GM19238 (cell line): ENCODE measurements at regions not wholly inside any gene's neighbourhood (a gene's known extent, or its start where the extent isn't known, plus 50 kb on each side); places are given as distances from the start of the nearest gene placed in this dataset.

Experiments used
- DNase-seq: peaks from one replicate; pipeline ENCODE4 v3.0.0; 2011; ENCODE audit warnings: low spot score; ENCODE audit not compliant: insufficient read length

- DNase-seq: no peak
These were observed 980.6 kb upstream of the EYS start for GRCh38 chr6:66687611-66688140.

GRCh38 chr6:66675906-66676305, 968.9 kb upstream of the EYS start:
- DNase-seq: no peak

GRCh38 chr6:66664112-66664511, 957.1 kb upstream of the EYS start:
- DNase-seq: no peak

DNA sequence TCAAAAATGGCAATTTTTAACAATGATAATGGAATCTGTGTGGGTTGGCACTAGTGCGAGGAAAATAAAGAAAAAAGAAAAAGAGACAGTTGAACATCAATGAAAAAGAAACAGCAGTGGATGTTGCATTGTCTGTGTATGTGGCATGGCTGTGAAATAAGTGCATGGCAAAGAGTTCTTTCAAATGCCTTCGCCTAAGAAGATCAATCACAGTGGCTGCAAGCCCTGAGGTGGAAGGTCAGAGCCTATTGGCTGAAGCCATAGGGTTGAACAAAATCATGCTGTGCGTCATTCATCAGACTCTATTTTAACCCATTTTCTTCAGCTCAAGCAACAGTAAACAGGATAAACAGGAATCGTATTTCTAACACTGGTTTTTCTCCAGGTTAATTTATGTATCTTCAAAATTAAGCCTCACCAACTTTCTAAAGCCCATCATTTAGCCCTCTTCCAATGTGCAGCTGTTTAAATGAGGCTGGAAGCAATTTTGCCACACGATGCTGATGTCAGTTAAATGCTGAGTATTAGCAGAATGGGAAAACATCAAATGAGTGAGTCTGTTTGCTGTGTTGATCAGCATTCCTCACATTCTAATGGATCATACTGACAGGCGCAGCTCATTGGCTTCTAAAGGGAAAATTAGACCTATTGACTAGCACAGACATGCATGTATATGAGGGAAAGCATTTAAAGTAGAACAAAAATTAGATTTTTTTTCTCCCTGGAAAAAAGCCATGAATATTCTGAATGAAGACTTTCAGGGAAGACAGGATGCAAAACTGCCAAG, 955.9 kb upstream of the EYS start:
- no peak for DNase-seq

DNA sequence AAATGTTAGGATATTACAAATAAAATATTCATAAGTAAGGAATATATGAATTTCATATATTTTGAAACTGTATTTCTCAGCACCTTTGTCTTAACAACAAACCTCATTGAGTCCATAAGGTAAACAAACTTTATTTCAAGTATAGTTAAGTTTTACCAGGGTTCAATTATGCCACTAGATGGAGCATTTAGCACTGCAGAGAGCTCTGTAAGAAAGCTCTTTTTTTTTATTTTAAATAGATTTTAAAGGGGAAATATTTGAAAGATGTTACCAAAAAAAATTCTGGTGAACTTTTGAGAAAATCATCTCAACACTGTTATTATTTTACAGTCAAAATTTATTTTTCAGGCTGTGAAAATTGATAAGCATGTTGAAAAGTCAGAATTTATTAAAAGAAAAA, 955.2 kb upstream of the EYS start:
- no peak for DNase-seq

GRCh38 chr6:66655420-66655819, 948.4 kb upstream of the EYS start:
- DNase-seq: no peak

- no peak for DNase-seq
These were observed 931.5 kb upstream of the EYS start for GRCh38 chr6:66638518-66638917.

DNA sequence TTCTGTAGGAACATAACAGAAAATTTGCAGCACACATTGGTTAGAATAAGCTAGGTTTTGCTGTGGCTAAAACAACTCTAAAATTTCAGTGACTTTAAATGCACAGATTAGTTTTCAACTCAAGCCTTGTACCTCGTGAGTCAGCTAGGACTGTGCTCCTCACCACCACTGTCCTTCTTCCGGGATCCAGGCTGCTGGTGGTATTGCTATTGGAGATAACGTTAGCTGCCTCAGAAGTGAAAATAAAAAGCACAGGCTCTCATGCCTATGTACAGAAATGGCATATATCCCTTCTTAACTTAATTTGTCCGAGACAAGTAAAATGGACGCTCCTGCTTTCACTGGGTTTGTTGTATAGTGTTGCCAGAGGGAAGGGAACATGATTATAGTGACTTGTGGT, 931.1 kb upstream of the EYS start:
- no peak for DNase-seq

DNA sequence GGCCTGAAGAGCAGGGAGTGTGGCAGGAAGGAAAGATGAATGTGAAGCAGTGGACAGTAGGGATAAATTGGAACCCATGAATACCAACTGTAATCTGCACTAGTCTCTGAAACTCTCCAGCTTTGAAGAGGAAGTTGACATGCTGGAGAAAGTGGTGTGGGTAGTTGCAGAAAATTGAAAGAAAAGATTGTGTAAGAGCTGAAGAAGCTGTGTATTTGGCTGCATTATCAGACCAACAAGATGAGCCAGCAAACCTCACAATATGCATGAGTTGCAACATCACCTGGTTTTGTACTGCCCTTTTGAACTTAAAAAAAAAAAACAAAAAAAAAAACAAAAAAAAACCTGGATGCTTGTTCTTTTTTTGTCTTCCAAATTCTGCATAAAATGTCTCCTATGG, 921.9 kb upstream of the EYS start:
- no peak for DNase-seq

- DNase-seq: no peak
These were observed 916.0 kb upstream of the EYS start for GRCh38 chr6:66623050-66623449.

DNA sequence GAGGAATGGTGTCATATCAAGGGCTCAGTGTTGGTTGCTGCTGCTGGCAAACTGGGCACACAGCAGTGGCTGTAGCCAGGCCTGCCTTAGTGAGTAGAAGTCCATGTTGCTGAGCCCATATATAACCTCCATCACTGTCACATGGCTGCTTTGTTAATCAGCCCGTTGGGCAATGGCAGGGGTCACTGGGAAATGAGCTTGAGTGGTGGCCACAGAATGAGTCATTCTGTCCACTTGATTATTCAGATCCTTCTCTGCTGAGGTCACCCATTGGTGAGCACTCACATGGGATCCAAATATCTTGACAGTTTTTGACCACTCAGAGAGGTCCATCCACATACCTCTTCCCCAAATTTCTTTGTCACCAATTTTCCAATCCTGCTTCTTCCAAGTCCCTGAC, 898.9 kb upstream of the EYS start:
- no peak for DNase-seq

- DNase-seq: no peak
These were observed 898.0 kb upstream of the EYS start for GRCh38 chr6:66605011-66605410.

- DNase-seq: no peak
These were observed 892.5 kb upstream of the EYS start for GRCh38 chr6:66599541-66599940.

DNA sequence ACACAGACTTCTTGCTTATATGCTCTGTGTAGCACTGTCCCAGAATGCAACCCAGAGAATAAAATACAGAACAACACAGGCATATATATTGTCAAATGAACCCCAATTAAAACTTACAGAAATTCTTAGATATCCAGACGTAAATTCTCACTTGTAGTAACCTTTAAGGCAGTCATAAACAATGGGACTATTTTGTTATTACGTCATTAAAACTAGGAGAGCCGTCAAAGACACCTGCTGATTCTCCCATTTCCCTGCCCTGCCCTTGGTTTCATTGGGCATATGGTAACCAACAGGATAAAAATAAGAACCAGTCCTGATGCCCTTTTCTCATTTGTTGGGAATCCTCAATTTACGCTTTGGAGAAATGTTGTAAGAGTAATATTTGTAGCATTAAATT, 871.3 kb upstream of the EYS start:
- DNase-seq: no peak

DNA sequence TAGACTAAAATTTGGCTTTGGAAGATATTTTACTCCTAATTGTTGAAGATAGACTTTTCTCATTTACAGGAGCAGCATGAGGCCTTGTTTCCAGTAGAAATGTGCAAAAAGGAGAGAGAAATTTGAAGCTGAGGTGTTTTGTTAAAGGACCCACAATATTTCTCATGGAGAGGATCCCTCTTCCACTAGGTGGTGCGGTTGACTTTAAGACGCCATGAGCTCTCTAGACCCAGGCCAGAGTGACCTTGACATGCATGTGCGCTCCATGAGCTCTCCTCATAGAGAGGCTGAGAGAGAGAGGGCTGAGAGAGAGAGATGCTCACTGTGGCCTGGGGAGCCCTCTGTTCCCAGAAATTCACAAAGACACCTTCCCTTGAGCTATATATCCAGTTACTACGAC, 861.2 kb upstream of the EYS start:
- no peak for DNase-seq

DNA sequence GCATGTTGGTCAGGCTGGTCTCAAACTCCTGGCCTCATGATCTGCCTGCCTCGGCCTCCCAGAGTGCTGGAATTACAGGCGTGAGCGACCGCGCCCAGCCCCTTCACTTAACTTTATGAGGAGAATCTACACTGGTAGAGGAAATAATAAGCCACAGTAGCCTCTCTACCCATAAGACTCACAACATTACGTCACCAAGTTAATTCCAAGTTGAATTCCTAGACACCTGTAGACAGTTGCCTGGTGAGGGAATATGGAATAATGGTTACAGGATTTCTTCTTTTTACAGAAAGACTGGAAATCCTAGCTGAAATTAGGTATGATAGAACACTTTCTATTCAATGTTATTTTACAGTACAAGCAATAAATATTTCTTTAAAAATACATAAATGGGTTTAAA, 854.5 kb upstream of the EYS start:
- DNase-seq: no peak

DNA sequence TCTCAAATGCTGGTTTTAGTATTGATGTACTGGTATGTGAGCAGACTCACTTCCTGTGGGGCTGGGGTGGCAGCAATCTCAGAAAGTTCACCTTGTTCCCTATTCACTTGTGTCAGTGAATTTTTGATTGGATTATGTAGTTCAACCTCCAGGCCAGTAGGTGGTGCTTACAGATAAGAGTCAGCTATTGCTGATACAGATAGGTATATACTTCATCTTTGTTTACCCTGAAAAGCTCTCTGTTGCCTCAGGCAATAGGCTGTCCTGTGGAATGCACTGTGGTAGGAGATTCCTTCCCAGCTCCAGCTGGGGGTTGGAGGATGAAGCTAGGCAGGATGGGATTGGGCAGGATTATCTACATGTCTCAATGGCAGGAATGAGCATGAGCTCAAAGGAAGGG, 851.2 kb upstream of the EYS start:
- DNase-seq: no peak

- DNase-seq: no peak
These were observed 849.9 kb upstream of the EYS start for GRCh38 chr6:66556936-66557335.

GRCh38 chr6:66555082-66555481, 848.1 kb upstream of the EYS start:
- DNase-seq: no peak

GRCh38 chr6:66553441-66553840, 846.4 kb upstream of the EYS start:
- no peak for DNase-seq

DNA sequence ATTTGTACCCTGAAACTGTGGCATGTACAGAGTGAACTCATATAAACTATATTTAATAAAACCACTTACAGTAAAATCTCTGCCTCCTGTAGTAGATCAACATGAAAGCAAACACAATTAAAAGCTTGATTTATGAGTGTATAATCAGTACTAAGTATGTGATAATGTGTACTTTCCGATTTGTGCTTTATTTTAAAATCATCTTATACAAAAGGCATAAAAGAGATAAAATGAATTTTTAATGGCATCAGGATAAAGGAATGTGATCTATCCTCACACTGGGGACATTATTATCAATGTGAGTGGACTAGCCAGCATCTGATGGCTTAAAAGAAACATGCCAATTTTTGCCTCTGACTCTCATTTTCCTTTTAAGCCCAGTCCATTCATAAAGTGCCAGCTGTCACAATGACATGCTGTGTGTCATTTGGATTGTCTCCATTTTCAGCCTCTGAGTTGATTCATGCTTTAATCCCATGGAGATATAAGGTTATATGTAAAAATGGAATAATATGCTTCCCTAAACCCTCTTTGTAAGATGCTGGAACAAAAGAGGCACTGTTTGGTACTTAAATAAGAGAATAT, 831.6 kb upstream of the EYS start:
- DNase-seq: no peak

DNA sequence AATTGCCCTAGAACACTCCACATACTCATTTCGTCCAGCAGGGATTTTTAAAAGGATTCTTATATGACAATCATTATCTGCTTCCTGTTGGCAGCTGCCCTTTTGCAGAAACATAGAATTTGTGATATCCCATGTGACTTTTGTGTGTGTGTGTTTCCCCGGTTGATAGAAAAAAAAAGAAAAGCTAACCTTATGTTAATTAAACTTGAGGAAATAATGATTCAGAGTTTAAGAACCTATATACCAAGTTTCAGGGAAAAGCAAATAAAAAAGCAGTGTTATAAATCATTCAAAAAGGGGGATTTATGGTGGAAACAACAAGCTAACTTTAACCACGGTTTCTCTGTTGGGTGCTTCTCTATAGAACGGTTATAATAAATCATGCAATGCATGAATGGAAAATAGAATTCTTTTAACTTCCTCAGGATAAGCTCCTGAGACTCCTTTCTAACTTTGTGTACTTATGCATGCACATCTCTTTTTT, 826.9 kb upstream of the EYS start:
- no peak for DNase-seq

GRCh38 chr6:66526061-66526460, 819.0 kb upstream of the EYS start:
- no peak for DNase-seq
